ENCODE measurements at regions not wholly inside any gene's neighbourhood (a gene's known extent, or its start where the extent isn't known, plus 50 kb on each side); places are given as distances from the start of the nearest gene placed in this dataset.

GRCh38 chr1:157400766-157401165 lies 151.5 kb downstream of the FCRL5 start:
- H3K4me3 ChIP-seq, result no peak overlapping the region
- no peak overlapping the region for H3K27ac ChIP-seq (ENCODE audit: low read depth in 1 of 2, low read length in 1 of 2)
- TF ChIP-seq, protein P1, sequence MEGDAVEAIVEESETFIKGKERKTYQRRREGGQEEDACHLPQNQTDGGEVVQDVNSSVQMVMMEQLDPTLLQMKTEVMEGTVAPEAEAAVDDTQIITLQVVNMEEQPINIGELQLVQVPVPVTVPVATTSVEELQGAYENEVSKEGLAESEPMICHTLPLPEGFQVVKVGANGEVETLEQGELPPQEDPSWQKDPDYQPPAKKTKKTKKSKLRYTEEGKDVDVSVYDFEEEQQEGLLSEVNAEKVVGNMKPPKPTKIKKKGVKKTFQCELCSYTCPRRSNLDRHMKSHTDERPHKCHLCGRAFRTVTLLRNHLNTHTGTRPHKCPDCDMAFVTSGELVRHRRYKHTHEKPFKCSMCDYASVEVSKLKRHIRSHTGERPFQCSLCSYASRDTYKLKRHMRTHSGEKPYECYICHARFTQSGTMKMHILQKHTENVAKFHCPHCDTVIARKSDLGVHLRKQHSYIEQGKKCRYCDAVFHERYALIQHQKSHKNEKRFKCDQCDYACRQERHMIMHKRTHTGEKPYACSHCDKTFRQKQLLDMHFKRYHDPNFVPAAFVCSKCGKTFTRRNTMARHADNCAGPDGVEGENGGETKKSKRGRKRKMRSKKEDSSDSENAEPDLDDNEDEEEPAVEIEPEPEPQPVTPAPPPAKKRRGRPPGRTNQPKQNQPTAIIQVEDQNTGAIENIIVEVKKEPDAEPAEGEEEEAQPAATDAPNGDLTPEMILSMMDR (IDR thresholded peaks at IDR 0.05; ENCODE audit: control extremely low read depth, extremely low read depth), result no peak
- no peaks in the 10 kb centered on the region for H3K9me3 ChIP-seq (ENCODE audit: control insufficient read depth in 4 of 4, insufficient read depth in 3 of 4, low read length in 3 of 4)
- H3K4me1 ChIP-seq (ENCODE audit: control insufficient read depth in 5 of 5, insufficient read depth in 5 of 5, low read length in 5 of 5), result peaks cover 0 to 7% (median 0%) of the 10 kb centered on the region in 5 donors
- ATAC-seq (ENCODE audit: insufficient read depth, low FRiP score), result no peak
- no peaks in the 10 kb centered on the region for H3K27me3 ChIP-seq (ENCODE audit: control insufficient read depth in 3 of 3, insufficient read depth in 3 of 3, low read length in 2 of 3)
- 59 to 61% methylated on average over 6 of the region's 6 CpGs for WGBS, 2 donors
- peak; percentile 7 to 53 (median 53) for DNase-seq
- no peak overlapping the region for H3K9ac ChIP-seq (ENCODE audit: insufficient read depth in 1 of 2, low read length in 2 of 2)
- H3K36me3 ChIP-seq (ENCODE audit: control insufficient read depth in 4 of 4, insufficient read depth in 4 of 4, low read length in 4 of 4), result no peaks in the 10 kb centered on the region

GRCh38 chr1:157399984-157400382 lies 152.3 kb downstream of the FCRL5 start:
- Histone ChIP-seq H3K4me1 (ENCODE audit: control insufficient read depth in 5 of 5, insufficient read depth in 5 of 5, low read length in 5 of 5) (peaks cover 0 to 7% (median 0%) of the 10 kb centered on the region in 5 donors), H3K27me3 (ENCODE audit: control insufficient read depth in 3 of 3, insufficient read depth in 3 of 3, low read length in 2 of 3) (no peaks in the 10 kb centered on the region), H3K9ac (ENCODE audit: insufficient read depth in 1 of 2, low read length in 2 of 2) (no peak overlapping the region), H3K4me3 (no peak overlapping the region), H3K9me3 (ENCODE audit: control insufficient read depth in 4 of 4, insufficient read depth in 3 of 4, low read length in 3 of 4) (no peaks in the 10 kb centered on the region), H3K27ac (ENCODE audit: low read depth in 1 of 2, low read length in 1 of 2) (no peak overlapping the region), H3K36me3 (ENCODE audit: control insufficient read depth in 4 of 4, insufficient read depth in 4 of 4, low read length in 4 of 4) (no peaks in the 10 kb centered on the region)
- DNase-seq, result no peak
- TF ChIP-seq, protein P1 (IDR thresholded peaks at IDR 0.05; ENCODE audit: control extremely low read depth, extremely low read depth), result no peak
- 57 to 62% methylated on average over 1 of the region's 1 CpG for WGBS, 2 donors
- no peak for ATAC-seq (ENCODE audit: insufficient read depth, low FRiP score)

- 60 to 74% methylated on average over 3 of the region's 3 CpGs for WGBS, 2 donors
- TF ChIP-seq, protein P1 (IDR thresholded peaks at IDR 0.05; ENCODE audit: control extremely low read depth, extremely low read depth), result no peak
- ATAC-seq (ENCODE audit: insufficient read depth, low FRiP score) (no peak), DNase-seq (no peak)
- H3K9me3 ChIP-seq (ENCODE audit: control insufficient read depth in 4 of 4, insufficient read depth in 3 of 4, low read length in 3 of 4), result no peaks in the 10 kb centered on the region
- no peak overlapping the region for H3K9ac ChIP-seq (ENCODE audit: insufficient read depth in 1 of 2, low read length in 2 of 2)
- no peak overlapping the region for H3K27ac ChIP-seq (ENCODE audit: low read depth in 1 of 2, low read length in 1 of 2)
- no peaks in the 10 kb centered on the region for H3K36me3 ChIP-seq (ENCODE audit: control insufficient read depth in 4 of 4, insufficient read depth in 4 of 4, low read length in 4 of 4)
- H3K27me3 ChIP-seq (ENCODE audit: control insufficient read depth in 3 of 3, insufficient read depth in 3 of 3, low read length in 2 of 3), result no peaks in the 10 kb centered on the region
- H3K4me1 ChIP-seq (ENCODE audit: control insufficient read depth in 5 of 5, insufficient read depth in 5 of 5, low read length in 5 of 5), result peaks cover 0 to 7% (median 0%) of the 10 kb centered on the region in 5 donors
- no peak overlapping the region for H3K4me3 ChIP-seq
Observed at GRCh38 chr1:157399343-157399983, 152.9 kb downstream of the FCRL5 start.

DNA sequence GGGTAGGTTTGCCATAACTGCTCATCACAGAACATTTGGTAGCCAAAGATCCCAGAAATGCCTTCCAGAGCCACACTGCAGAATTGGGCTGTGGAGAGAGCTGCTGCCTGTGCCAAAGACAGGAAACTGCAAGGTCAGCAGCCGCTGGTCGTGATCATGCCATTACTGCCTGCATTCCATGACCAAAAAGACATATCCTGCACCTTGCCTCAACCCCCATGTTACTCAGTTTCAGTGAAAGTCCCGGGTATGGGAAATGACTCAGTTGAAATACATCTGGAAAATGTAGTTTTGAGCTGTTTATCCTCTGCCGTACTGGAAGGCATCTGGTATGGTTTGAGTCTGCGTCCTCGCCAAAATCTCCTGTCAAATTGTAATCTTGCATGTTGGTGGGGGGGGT lies 161.7 kb downstream of the FCRL5 start:
- Histone ChIP-seq H3K4me3 (no peak overlapping the region), H3K36me3 (ENCODE audit: control insufficient read depth in 4 of 4, insufficient read depth in 4 of 4, low read length in 4 of 4) (no peaks in the 10 kb centered on the region), H3K9me3 (ENCODE audit: control insufficient read depth in 4 of 4, insufficient read depth in 3 of 4, low read length in 3 of 4) (no peaks in the 10 kb centered on the region), H3K27me3 (ENCODE audit: control insufficient read depth in 3 of 3, insufficient read depth in 3 of 3, low read length in 2 of 3) (no peaks in the 10 kb centered on the region), H3K4me1 (ENCODE audit: control insufficient read depth in 5 of 5, insufficient read depth in 5 of 5, low read length in 5 of 5) (no peaks in the 10 kb centered on the region), H3K27ac (ENCODE audit: low read depth in 1 of 2, low read length in 1 of 2) (no peak overlapping the region), H3K9ac (ENCODE audit: insufficient read depth in 1 of 2, low read length in 2 of 2) (no peak overlapping the region)
- no peak for DNase-seq
- ATAC-seq (ENCODE audit: insufficient read depth, low FRiP score), result no peak
- 52 to 69% methylated on average over 6 of the region's 6 CpGs for WGBS, 2 donors
- TF ChIP-seq, protein P1 (IDR thresholded peaks at IDR 0.05; ENCODE audit: control extremely low read depth, extremely low read depth), result no peak

All from lung (tissue), 11 donors.